Adrenal gland (tissue), 5 donors: ENCODE measurements at regions not wholly inside any gene's neighbourhood (a gene's known extent, or its start where the extent isn't known, plus 50 kb on each side); places are given as distances from the start of the nearest gene placed in this dataset.

Experiments
- POLR2A ChIP-seq, 2 donors: fragments of 450-650 bp; IDR thresholded peaks; one replicate each; pipeline ENCODE4 v1.6.1; 2017; ENCODE audit warnings: antibody characterized with exemption in 2 of 2, mild to moderate bottlenecking in 2 of 2, moderate library complexity in 1 of 2
- TF ChIP-seq, protein P1 (sequence below), 6 experiments: fragments of 450-650 bp in 4 of 6; fragments of 200-600 bp in 2 of 6; sonication (generic) in 1 of 6; IDR thresholded peaks; 1 replicate in 5 of 6; 2 replicates in 1 of 6; pipeline versions ENCODE4 v1.5.1 to v1.8.0; 2016 to 2021; ENCODE audit warnings: antibody characterized with exemption in 6 of 6, mild to moderate bottlenecking in 2 of 6, moderate library complexity in 1 of 6
- donor health status: DM: no; HTN: no; CAD: no.

DNA sequence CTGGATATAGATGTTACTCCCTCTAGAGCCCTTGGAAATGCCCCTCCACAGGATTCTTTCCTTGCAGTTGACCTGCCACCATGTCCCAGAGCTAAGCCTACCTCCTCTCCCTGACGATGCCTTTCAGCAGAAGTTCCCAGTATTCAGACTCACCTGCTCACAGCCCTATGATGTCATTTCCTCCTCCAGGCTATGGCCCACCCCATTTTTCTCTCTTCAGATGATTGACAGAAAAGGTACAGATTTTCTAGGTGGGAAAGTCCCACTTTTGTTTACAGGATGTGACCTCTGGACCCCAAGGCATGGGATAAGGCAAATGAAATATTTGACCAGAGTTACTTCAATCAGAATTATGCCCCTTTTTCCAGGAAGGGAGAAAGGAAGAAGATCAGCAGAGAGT, 280.2 kb upstream of the PHYHIPL start:
- no peak for TF ChIP-seq POLR2A (IDR thresholded peaks at IDR 0.05)
- TF ChIP-seq, protein P1, sequence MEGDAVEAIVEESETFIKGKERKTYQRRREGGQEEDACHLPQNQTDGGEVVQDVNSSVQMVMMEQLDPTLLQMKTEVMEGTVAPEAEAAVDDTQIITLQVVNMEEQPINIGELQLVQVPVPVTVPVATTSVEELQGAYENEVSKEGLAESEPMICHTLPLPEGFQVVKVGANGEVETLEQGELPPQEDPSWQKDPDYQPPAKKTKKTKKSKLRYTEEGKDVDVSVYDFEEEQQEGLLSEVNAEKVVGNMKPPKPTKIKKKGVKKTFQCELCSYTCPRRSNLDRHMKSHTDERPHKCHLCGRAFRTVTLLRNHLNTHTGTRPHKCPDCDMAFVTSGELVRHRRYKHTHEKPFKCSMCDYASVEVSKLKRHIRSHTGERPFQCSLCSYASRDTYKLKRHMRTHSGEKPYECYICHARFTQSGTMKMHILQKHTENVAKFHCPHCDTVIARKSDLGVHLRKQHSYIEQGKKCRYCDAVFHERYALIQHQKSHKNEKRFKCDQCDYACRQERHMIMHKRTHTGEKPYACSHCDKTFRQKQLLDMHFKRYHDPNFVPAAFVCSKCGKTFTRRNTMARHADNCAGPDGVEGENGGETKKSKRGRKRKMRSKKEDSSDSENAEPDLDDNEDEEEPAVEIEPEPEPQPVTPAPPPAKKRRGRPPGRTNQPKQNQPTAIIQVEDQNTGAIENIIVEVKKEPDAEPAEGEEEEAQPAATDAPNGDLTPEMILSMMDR (IDR thresholded peaks at IDR 0.05) = no peak
